Astrocyte of the spinal cord (primary cell): ENCODE measurements at regions not wholly inside any gene's neighbourhood (a gene's known extent, or its start where the extent isn't known, plus 50 kb on each side); places are given as distances from the start of the nearest gene placed in this dataset.

Experiments used
- DNase-seq: peaks from one replicate; pipeline ENCODE4 v3.0.0; 2011; ENCODE audit warnings: low read depth, low spot score
- H3K4me3 ChIP-seq: 2 replicates; pipeline ENCODE4 v1.5.1; 2011; ENCODE audit warnings: low read depth, mild to moderate bottlenecking, low read length, moderate library complexity
- in situ Hi-C: cut with HindIII; loops from 2 replicates; pipeline ENCODE4 v1.10.0; 2017; ENCODE audit warnings: low sequenced_read_pairs
- TF ChIP-seq, protein P1 (sequence below): IDR thresholded peaks from 2 replicates; pipeline ENCODE4 v1.5.1; 2012; ENCODE audit warnings: low read depth, mild to moderate bottlenecking, low read length, inconsistent platforms

DNA sequence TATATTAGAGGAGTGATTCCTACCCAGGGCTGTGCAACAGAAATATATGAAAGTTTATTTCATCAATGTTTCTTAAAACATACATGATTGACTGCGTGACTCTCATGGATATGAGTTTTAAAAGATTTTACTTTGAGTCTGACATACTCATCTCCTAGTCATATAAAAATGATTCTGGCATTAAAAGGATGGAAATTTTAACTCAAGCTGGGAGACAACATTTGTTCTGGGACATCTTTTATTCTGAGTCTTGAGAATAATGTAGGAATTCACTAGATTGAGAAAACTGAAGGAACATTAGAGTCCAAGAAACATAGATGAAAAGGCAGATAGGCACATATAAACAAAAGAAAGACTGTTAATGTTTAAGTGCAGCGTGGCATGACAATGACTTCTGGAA is 649.6 kb downstream of the SPRY1 start:
- TF ChIP-seq, protein P1, sequence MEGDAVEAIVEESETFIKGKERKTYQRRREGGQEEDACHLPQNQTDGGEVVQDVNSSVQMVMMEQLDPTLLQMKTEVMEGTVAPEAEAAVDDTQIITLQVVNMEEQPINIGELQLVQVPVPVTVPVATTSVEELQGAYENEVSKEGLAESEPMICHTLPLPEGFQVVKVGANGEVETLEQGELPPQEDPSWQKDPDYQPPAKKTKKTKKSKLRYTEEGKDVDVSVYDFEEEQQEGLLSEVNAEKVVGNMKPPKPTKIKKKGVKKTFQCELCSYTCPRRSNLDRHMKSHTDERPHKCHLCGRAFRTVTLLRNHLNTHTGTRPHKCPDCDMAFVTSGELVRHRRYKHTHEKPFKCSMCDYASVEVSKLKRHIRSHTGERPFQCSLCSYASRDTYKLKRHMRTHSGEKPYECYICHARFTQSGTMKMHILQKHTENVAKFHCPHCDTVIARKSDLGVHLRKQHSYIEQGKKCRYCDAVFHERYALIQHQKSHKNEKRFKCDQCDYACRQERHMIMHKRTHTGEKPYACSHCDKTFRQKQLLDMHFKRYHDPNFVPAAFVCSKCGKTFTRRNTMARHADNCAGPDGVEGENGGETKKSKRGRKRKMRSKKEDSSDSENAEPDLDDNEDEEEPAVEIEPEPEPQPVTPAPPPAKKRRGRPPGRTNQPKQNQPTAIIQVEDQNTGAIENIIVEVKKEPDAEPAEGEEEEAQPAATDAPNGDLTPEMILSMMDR: no peak
- no peak overlapping the region for H3K4me3 ChIP-seq
- in situ Hi-C loops: no loop called here
- DNase-seq: no peak

DNA sequence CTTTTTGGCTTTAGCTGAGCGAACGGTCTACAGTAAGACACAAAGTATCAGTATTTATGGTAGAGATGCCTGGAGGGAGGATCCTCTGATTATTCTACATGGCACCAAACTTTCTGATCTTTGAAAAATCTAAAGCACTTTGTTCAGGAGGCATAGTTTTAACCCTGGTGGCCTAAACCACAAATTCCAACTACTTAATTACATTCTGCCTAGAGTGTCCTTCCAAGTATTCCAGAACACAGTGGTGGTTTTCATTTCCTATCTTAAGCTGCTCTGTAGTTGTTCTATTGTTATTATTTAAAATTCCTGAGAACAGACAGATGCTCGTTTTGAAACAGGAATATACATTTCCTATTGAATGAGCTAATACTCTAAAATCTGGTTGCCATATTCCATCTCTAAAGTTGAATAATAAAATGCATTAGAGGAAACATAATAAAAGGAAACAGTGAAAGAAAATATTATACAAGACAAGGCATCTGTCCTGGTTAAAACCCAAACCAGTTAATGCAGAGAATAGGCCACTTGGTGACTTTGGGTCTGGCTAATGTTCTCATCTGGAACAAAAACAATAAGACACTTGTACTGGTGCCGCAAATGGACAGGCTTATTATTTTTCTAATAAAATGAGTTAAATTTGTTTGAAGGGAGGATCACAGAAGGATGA is 657.4 kb downstream of the SPRY1 start:
- TF ChIP-seq, protein P1: no peak
- H3K4me3 ChIP-seq: no peak overlapping the region
- peak; percentile 70 for DNase-seq
- in situ Hi-C loops: no loop called here

DNA sequence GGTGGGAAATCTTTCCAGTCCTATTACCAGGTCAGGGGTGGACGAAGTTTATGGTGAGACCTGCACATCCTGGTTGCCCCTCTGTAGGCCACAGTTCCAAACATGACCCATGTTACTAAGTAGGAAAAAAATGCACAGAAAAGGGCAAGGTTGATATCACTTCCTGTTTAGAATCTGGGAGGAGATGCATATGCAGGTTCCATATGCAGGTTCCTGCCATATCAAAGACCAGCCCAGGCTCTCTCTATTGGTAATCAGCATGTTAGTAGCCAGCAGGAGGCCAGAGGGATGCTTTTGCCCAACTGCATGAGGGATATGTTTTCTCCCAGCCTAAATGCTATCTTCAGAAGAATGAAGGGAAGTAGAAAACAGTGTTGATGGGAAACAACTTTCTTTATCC is 657.2 kb downstream of the ANKRD50 start:
- in situ Hi-C loops: no loop called here
- no peak overlapping the region for H3K4me3 ChIP-seq
- TF ChIP-seq, protein P1: no peak
- no peak for DNase-seq

DNA sequence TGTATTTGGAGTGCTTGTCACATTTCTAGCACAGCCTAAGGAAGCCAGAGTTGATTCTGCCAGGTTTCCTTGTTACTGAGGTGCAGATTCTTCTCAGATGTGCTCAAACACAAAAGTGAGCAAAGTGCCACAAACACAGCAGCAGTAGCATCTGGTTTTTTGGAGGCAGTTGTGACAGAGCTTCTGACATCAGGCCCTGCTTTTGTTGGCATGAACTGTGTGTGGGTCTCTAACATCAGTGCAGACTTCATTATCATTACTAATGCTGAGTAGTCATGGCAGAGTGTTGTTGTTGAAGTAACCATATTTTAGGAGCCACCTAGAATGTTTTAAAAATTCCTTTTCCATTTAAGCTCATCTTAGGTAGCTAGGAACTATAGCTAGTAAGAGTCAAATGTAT is 656.6 kb downstream of the ANKRD50 start:
- no peak overlapping the region for H3K4me3 ChIP-seq
- no peak for DNase-seq
- in situ Hi-C loops: no loop called here
- TF ChIP-seq, protein P1: no peak

DNA sequence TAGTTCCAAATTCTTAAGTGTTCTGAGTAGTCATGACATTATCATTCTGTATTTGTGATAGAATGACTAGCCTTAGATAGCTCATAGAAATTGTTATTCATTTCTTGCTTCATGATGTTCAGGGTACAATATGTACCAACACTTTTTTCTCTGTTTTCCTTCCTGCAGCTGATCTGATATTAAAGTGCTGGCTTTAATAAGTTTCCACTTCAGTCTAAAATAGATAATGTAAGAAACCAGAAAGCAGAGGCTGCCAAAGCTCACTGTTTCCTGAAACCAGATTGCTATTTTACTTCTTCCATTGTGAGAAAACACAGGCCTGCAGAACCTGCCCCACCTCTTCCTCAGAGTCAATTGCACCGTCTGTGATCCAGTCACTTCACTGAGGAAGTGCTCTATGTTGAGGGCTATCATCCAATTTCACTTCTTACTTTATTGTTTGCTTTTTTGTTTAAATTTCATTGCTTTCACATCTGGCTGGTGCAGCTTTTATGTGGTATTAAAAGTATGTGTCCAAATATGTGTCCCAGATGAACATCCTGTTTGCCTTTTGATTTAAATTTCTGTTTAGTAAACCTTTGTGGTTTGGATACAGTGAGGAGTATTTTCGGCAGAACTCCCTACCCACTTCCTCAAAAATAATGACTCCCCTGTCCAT is 652.1 kb downstream of the ANKRD50 start:
- DNase-seq: peak; percentile 79

DNA sequence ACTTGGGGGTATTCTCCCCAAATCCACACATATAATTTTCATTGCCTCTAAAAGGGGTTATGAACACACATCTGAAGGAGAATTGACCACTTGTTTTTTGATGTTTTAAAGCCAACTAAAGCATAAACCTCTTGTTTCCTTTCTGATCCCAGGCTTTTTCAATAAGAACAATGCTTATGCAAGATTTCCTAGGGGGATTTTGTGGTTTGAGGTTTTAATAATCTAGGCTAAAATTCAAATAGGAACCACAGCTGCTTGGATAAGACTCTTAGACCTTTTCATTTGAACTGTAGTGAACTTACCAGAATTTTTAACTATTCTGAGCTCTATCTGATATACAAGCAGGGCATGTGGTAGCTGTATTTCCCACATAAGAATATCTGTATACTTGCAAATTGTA is 651.1 kb downstream of the ANKRD50 start:
- TF ChIP-seq, protein P1: no peak
- H3K4me3 ChIP-seq: no peak overlapping the region
- DNase-seq: peak; percentile 88
- in situ Hi-C loops: no loop called here

More for the DNA sequence above, 652.1 kb downstream of the ANKRD50 start:
- TF ChIP-seq, protein P1: no peak
- H3K4me3 ChIP-seq: no peak overlapping the region
- in situ Hi-C loops: no loop called here
